GM21619 (cell line): ENCODE measurements at regions not wholly inside any gene's neighbourhood (a gene's known extent, or its start where the extent isn't known, plus 50 kb on each side); places are given as distances from the start of the nearest gene placed in this dataset.
"Not testable (repeated sequence)": the region's sequence is repeated elsewhere in the genome, so short reads cannot be mapped to it uniquely, and the experiment has no call there.

Experiments used
- ATAC-seq: cut with Tn5 transposase; IDR thresholded peaks from one replicate; pipeline ENCODE4 v1.9.1; 2021; ENCODE audit not compliant: unreplicated experiment

DNA sequence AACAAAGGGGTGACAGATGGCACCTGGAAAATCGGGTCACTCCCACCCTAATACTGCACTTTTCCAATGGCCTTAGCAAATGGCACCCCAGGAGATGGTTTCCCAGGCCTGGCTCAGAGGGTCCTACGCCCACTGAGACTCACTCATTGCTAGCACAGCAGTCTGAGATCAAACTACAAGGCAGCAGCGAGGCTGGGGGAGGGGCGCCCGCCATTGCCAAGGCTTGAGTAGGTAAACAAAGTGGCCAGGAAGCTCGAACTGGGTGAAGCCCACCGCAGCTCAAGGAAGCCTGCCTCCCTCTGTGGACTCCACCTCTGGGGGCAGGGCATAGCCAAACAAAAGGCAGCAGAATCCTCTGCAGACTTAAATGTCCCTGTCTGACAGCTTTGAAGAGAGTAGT, 467.2 kb downstream of the EPHA7 start:
- ATAC-seq, result not testable (repeated sequence)

DNA sequence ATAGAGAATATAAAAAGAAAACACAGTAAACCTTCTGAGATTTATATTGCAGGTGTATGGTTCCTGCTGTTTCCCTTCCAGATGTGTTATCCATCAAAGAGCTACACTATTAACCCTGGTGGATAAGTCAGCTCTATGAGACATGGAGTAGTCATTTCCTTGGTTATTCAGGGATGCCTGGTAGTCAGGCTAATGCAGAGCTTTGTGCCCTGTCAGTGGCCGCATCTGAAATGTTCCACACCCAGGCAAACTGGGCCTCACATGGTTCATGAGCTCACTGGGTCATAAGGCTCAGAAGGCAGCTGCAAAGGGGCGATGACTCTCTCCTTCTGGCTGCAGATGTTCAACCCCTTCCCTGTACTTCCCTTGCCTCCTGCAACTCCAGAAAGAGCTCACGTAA, 473.6 kb downstream of the EPHA7 start:
- no peak for ATAC-seq

DNA sequence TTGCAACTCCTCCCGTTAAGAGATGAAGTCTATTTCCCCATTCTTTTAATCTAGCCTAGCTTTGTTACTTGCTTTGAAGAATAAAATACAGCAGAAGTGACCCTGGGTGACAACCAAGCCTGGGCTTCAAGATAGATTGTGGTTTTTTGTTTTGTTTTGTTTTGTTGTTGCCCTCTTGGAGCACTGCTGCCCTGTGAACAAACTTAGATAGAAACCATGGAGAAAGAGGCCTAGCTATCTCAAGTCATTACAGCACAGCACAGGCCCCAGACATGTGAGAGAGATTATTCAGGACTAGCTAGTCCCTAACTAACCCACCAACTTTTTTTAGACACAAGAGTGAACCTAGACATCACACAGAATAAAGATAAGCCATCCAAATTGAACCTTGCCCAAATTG, 475.2 kb downstream of the EPHA7 start:
- no peak for ATAC-seq

DNA sequence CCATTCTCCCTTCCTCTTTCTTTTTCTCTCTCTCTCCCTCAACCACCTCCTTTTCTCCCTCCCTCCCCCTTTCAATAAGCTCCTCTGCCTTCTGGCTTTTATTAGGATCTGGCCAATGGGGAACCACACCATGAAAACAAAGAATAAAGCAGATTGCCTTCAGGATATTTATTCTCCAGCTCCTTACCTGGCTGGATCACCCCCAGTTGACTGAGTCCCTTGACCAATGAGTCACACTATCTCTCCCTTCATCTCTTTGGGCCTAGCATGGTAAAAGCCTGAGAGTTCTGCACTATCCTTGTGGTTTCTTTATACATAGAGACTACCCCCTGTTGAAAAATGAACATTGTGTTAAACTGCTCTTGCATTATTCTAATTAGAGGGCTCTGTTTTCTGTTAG, 476.8 kb downstream of the EPHA7 start:
- ATAC-seq, result no peak

DNA sequence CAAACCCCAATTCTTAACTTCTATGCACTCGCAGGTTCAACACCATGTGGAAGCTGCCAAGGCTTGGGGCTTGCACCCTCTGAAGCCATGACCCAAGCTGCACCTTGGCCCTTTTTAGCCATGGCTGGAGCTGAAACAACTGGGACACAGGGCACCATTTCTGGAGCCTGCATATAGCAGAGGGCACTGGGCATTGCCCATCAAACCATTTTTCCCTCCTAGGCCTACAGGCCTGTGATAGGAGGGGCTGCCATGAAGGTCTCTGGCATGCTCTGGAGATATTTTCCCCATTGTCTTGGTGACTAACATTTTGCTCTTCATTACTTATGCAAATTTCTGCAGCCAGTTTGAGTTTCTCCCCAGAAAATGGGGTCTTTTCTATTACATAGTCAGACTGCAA, 484.7 kb downstream of the EPHA7 start:
- no peak for ATAC-seq

DNA sequence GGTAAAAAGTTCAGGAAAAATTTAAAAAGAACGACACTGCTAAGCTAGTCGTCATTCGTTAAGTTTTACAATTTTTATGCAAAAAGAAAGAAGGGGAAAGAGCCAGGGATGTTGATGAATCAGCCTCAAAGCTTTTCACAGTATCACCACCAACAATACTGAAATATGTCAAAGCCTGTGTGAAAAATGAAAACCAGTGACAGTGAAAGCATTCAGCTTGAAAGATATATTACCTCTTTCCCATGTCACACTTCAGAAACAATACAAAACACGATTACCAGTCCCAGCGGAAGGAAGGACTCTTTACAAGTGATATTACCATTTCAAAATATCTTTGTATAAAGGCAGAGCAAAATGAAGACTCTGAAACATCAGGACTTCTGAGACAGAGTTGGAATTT, 489.2 kb downstream of the EPHA7 start:
- ATAC-seq, result no peak

DNA sequence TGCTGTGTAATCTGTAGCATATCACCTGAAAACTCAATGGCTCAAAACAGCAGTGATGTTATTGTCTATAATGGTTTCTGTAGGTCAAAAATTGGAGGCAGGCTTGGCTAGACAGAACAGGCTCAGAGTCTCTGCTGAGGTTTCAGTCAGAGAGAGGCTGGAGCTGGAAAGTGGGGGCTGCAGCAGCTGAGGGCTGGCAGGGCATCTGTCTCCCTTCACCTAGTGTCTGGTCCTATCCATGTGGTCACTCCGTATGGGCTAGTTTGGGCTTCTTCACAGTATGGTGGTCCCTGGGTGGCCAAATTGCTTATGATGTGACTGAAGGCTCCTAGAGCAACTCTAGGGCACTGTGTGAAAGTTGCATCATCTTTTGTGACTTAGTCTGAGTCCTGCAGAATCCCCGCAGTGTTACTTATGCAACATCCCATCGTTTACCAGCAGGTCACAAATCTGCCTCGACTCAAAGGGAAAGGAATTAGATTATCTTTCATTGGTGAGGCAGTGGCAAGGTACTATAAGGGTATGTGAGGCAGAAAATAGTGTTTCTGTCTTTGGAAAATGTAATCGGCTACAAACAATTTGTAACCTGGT, 497.0 kb downstream of the EPHA7 start:
- no peak for ATAC-seq

DNA sequence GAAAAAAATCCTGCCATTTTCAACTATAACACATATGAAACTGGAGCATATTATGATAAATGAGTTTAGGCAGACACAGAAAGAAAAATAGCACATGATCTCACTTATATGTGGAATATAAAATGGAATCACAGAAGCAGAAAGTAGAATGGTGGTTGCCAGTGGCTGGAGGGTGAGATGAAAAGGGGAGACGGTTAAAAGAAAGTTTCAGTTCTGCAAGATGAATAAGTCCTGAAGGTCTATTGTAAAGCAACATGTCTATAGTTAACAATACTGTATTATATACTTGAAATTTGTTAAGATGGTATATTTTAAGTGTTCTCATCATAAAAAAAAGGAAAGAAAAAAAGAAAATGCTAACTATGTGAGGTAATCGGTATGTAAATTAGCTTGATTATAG, 503.9 kb downstream of the EPHA7 start:
- ATAC-seq, result no peak

DNA sequence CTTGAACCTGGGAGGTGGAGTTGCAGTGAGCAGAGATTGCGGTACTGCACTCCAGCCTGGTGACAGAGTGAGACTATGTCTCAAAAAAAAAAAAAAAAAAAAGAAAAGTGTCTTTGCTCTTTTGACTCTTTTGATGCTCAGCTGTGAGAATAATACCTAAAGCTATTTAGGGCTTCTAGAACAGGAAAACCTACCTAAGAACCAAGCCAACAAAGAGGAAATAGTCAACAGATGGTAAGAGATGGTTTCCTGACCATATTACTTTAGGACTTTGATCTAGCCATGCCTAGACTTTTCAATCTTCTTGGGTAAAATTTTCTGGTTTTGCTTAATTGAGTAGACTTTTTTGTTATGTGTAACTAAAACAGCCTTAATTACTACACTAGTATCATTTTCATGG, 508.1 kb downstream of the EPHA7 start:
- ATAC-seq, result no peak

DNA sequence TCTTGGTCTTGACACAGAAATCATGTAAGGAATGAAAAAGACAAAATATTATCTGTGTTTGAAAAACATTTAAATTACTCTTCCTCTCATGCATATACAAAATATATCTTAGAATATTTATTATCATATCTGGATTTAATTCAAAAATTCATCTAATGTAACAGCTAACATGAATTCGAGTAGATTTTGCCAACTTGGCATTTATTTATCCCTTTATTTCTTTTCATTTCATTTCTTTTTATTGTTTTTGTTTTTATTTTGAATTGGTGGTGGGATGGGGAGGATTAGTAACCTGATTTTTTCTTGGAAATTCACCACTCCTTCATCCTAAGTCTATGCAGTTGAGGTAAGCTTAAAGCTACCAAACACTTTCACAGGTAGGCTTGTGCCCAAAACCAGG, 508.7 kb downstream of the EPHA7 start:
- no peak for ATAC-seq

DNA sequence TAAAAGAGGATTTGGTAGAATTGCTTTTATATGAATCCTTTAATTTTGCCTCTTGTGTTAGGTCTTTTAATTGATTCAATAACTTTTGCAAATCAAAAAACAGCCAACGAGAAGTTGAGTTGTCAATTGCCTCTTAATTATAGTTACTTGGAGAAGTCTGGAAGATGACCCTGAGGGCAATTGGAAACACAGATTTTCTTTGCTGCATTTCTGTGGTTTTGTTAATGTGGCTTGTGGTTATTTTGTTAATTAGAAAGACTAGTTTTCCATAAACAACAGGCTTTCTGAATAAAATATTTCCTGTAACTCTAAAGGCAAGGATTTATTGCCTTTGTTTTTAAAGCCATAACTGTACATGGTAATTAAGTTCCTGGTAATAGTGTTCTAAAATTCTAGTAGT, 513.0 kb downstream of the EPHA7 start:
- ATAC-seq, result no peak

DNA sequence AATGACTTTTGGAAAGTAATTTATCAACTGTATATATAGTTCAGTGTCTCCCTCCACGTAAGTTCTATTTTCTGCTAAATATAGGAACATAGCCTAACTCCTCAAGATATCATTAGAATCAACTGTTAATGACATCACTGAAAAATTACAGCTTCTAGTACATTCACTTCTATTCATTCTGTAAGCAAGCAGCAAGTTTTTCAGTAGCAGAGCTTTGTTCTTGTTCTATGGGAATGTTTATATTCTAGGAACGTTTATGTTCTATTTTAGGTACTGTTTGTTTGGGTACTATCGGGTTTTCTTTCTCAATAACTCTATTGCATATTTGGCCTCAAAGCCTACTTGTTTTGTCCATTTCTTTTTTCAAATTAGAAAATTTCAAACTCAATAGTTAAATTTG, 525.6 kb downstream of the EPHA7 start:
- ATAC-seq, result no peak

DNA sequence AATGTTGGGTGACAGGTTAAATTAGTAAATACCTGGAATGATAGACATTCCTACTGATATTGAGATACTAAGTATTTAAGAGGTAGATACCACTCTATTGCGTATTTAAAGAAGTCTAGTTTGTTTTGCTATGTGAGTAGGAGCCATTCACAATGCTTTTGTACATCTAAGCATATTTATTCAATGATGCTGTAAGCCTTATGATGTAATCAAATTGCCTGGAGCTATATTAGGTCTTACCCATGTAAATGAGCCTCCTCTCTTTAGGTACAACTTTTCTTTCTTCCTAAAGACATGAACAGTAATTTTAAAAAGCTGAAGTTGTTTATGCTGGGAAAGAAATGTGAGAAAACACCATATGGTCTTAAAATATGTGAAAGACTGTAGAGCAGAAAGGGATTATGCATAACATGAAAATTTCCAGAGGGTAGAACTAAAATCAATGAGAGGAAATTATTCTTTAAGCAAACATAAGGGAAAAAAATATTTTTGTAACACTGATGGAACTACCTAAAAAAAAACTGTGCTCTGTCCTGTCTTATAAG, 526.7 kb downstream of the EPHA7 start:
- ATAC-seq, result no peak

DNA sequence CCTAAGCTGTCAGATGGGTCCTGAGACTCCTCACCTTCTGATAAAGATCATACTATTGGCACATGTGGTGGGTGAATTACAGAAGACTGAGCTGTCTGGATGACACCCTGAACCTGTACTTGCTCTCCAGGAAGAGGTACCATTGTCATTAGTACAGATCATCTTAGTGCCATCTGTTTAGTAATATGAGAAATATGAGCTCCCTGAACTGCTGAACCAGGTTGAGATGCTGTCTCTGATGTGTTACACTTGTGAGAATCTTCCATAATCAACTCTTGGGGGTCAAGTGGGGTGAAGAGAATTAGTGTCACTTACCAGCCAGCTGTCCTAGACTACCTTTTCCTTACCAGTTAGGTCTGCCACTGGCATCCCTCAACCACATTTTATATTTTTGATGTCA, 531.0 kb downstream of the EPHA7 start:
- ATAC-seq, result no peak

DNA sequence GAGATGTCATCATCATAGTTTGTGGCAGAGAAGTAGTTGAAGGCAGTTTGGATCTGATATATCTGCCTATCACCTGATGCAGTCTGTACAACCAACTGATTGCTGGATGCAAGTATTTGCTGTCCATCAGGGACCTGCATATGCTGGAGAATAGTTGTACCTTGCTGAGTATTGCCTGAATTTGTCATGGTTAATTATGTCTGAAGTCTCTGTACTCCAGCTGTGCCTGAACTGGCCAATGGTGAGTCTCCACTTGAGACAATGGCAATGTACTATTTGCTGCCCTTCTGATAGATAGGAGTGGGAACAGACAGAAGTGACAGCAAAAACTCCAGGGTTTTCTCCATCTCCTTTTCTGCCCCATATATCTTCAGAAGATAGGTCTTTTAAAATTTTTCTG, 531.5 kb downstream of the EPHA7 start:
- no peak for ATAC-seq

DNA sequence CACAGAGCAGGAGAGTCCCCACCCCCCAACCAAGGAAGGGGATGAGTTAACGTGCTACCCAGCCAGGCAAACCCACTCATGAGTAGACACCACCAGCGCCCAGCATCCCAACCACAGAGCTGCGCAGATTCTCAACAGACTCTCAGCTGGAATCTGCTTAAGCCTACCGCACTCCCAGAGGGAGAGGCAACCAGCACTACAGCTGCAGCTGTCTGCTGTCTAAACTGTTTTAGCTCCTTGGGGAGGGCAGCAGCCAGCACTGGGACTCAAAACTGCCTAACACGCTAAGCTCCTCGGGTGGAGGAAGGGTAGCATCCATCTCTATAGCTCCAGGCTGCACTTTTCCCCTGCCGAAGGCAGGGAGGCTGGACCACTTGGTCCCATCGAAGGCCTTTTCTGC, 539.8 kb downstream of the EPHA7 start:
- ATAC-seq, result no peak

DNA sequence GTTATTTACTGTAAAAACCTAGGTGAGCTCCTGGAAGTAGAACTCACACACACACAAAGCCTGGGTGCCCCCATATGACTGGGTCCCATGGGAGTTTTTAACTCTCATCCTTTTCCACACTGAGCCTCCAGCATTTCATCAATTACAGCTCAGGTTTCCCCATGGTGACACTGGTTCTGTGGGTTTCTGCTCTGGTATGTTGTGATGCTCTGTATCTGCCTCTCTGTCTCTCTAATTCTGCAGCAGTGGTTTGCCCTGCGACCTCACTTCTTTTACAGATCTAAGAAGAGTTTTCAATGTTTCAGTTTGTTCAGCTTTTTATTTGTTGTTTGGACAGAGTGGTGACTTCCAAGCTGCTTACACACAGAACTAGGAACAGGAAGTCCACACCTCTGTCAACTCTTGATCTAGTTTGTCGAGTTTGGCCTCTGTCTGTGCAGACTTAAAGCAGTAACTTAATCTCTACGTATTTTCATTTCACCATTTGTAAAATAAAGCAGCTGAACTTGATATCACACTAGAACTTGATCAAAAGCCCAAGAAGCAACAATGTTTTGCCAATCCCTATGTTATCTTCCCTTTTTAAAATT, 554.3 kb downstream of the EPHA7 start:
- ATAC-seq, result no peak

DNA sequence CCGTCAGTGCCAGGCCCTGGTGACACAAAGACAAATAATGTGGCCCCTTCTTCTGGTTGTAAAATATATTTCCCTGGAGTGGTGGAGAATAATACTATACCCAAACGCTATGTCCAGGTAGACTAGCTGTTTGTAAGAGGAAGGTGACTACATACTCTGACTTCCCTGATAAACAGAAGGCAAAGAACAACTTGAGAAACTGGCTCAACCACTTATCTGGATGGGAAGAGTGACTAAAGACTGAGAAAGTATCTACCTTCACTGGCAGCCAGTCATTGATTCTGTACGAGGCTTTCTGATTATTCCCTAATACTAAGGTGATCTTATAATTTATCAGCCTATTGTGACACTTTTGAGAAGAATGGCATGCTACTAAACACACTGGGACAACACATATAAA, 569.7 kb downstream of the EPHA7 start:
- ATAC-seq, result no peak

DNA sequence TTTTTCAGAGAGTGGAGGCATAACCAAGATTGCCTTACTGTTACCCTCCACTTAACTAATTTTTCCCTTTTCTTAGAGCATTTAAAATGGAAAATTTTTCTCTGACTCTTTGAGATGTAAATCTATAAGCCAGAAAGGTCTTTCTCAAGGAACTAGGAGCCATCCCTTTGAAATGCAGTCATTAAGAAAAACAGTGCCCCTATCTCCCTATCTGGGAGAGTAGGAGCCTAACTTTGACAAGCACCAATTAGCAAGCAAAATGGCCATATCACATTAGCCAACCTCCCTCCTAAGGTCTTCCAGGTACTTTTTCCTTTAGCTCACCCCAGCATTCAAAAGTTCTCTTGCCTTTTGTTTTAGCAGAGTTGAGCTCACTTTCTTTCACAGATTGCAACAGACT, 570.5 kb downstream of the EPHA7 start:
- no peak for ATAC-seq

DNA sequence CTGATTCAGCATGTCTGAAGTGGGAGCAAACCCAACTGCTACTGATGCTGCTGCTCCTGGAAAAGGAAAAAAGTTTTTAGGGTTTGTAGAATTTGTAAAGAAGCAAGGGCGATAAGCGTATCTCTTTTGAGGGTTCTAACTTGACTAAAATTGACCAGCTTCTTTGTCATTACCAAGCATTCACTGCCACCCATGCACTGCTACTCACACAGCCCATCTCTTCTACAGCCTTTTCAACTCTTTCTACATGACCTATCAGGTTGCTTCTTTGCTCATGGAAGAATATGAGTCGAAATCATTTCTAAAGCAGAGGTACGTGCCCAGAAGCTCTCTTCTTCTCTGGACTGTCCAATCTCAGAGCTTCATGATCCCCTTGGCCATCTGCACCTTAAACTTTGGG, 570.9 kb downstream of the EPHA7 start:
- ATAC-seq, result no peak

DNA sequence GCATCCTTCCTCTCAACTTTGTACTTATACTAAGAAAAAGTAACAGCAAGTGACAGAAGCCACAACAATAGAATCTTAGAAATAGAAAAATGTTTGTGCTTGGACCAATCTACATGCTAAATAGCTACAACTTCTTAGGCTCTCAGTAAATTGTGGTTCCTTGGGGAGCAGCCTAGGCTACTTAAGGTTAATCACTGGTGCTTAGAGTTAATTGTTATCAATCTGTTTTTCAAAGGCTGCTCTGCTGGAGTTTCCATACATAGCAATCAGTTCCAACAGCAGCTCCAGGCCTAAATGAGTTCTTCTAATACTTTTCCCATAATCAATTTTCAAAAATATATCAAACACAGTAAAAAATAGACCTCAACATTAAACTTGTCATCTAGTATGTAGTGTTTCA, 571.4 kb downstream of the EPHA7 start:
- no peak for ATAC-seq

DNA sequence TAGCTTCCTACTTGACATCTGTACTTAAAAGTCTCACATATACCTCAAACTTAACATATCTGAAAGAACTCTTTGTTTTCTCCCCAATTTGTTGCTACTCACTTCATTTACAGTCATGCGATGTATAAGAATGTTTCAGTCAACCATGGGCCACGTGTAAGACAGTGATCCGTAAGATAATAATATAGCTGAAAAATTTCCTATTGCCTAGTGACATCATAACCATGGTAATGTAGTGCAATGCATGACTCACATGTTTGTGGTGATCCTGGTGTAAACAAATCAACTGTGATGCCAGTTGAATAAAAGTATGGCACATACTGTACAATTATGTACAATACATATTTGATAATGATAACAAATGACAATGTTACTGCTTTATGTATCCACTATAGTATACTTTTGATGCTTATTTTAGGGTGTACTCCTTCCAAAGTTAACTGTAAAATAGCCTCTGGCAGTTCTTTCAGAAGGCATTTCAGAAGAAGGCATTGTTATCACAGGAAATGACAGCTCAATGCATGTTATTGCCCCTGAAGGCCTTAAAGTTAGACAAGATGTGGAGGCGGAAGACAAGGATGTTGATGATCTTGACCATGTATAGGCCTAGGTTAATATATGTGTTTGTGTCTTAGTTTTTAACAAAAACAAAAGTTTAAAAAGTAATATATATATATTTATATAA, 579.0 kb downstream of the EPHA7 start:
- no peak for ATAC-seq

DNA sequence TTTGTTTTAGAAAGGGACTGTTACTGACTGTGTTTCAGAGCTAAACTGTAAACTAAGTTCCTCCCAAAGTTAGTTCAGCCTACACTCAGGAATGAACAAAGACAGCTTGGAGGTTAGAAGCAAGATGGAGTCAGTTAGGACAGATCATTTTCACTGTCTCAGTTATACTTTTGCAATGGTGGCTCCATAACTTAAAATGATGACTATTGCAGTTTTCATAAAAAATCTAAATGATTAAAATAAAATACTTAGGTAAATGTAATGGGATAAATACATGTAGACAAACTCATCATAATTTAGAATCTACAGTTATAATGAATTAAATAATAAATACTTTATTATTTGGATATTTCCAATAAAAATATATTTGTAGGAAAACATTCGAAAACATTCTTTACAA, 590.6 kb downstream of the EPHA7 start:
- no peak for ATAC-seq
